ENCODE measurements at regions not wholly inside any gene's neighbourhood (a gene's known extent, or its start where the extent isn't known, plus 50 kb on each side); places are given as distances from the start of the nearest gene placed in this dataset.

DNA sequence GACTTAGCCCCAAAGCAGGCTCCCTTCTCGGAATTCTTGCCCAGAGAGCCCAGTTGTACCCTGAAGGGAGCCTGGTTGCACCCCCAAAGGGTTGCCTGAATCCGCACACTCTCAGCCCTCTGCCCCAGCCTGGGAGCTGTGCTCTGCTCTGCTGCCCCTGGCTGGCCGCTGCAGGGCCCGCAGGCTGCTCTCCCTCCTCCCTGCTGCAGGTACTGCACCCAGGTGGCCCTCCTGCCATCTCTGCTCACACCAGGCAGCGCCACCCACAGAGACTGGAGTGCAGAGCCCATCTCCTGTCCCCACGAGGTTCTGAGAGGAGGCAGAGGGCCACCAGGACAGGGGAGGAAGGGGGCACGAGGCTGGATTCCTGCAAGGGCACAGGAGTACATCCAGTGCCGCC, 134.2 kb upstream of the NSMCE3 start:
- TF ChIP-seq, protein P1, sequence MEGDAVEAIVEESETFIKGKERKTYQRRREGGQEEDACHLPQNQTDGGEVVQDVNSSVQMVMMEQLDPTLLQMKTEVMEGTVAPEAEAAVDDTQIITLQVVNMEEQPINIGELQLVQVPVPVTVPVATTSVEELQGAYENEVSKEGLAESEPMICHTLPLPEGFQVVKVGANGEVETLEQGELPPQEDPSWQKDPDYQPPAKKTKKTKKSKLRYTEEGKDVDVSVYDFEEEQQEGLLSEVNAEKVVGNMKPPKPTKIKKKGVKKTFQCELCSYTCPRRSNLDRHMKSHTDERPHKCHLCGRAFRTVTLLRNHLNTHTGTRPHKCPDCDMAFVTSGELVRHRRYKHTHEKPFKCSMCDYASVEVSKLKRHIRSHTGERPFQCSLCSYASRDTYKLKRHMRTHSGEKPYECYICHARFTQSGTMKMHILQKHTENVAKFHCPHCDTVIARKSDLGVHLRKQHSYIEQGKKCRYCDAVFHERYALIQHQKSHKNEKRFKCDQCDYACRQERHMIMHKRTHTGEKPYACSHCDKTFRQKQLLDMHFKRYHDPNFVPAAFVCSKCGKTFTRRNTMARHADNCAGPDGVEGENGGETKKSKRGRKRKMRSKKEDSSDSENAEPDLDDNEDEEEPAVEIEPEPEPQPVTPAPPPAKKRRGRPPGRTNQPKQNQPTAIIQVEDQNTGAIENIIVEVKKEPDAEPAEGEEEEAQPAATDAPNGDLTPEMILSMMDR (IDR thresholded peaks at IDR 0.05; ENCODE audit: low read length, missing control alignments): no peak
- H3K4me3 ChIP-seq (replicated peaks; ENCODE audit: low read depth, low read length): no peak overlapping the region
- no peak for DNase-seq (ENCODE audit: low read depth)

DNA sequence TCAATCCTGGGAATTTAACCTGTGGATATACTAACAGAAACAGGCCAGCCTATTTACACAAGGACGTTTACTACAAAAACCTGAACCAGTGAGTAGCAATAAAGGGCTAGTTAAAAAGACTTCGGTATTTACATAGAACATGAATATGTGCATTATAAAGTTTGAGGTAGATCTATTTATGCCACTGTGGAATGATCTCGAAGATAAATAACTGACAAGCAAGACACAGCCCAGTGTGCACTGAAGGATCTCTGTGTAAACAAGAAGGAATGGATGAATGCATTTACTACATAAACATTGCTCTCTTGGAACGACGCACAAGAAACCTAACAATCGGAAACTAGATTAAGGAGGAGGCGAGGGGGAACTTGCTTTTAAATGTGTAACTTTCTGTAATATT, 132.0 kb upstream of the NSMCE3 start:
- no peak for DNase-seq (ENCODE audit: low read depth)
- TF ChIP-seq, protein P1 (IDR thresholded peaks at IDR 0.05; ENCODE audit: low read length, missing control alignments): no peak
- H3K4me3 ChIP-seq (replicated peaks; ENCODE audit: low read depth, low read length): no peak overlapping the region

DNA sequence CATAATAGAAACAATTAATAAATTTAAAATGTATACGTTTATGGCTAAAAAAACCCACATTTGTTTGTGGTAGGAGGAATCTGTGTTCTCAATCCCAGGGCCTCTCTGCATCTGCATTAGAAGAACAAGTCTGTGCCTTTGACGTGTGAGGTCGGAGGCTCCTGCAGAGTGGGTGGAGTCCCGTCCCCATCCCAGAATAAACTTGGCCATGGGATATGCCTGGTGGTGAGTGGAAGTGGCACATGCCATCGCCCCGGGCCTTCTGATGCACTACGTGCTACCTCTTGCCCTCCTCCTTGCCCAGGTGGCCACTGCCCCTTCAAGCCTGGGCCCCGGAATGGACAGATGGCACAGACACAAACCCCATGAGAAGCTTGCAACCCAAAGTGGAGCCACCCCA, 131.1 kb upstream of the NSMCE3 start:
- H3K4me3 ChIP-seq (replicated peaks; ENCODE audit: low read depth, low read length): no peak overlapping the region
- DNase-seq (ENCODE audit: low read depth): no peak
- TF ChIP-seq, protein P1 (IDR thresholded peaks at IDR 0.05; ENCODE audit: low read length, missing control alignments): no peak

DNA sequence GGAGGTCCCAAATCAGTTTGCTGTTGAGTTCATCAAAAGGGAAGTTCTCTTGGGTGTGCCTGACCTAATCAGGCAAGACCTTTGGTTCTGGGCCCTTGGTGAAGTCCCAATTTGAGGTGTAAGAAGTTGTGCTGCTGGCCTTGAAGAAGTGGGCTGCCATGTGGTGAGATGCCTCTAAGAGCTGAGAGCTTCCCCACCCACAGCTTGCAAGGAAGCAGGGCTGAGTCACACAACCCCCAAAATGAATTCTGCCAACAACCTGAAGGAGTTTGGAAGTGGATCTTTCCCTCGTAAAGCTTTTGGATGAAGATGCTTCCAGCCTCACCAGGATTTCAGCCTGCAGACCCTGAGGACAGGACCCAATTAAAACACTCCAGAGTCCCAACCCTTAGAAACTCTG, 129.3 kb upstream of the NSMCE3 start:
- no peak for DNase-seq (ENCODE audit: low read depth)
- TF ChIP-seq, protein P1 (IDR thresholded peaks at IDR 0.05; ENCODE audit: low read length, missing control alignments): no peak
- no peak overlapping the region for H3K4me3 ChIP-seq (replicated peaks; ENCODE audit: low read depth, low read length)

DNA sequence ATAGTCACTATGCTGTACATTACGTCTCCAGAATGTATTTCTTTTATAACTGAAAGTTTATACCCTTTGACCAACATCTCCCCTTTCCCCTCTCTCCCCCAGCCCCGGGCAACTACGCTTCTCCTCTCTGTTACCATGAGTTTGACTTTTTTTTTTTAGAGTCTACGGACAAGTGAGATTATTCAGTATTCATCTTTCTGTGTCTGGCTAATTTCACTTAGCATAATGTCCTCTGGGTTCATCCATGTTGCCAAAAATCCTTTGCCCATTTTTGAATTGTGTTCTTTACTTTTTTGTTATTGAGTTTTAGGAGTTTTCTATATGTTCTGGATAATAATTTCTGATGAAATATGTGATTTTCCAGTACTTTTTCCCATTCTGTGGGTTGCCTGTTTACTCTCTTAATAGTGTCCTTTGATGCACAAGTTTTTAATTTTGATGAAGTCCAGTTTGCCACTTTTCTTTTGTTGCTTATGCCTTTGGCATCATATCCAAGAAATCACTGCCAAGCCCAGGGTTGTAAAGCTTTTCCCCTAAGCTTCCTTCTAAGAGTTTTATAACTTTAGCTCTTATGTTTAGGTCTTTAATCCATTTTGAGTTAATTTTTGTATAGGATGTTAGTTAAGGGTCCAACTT, 126.7 kb upstream of the NSMCE3 start:
- DNase-seq (ENCODE audit: low read depth): no peak
- H3K4me3 ChIP-seq (replicated peaks; ENCODE audit: low read depth, low read length): no peak overlapping the region
- TF ChIP-seq, protein P1 (IDR thresholded peaks at IDR 0.05; ENCODE audit: low read length, missing control alignments): no peak

DNA sequence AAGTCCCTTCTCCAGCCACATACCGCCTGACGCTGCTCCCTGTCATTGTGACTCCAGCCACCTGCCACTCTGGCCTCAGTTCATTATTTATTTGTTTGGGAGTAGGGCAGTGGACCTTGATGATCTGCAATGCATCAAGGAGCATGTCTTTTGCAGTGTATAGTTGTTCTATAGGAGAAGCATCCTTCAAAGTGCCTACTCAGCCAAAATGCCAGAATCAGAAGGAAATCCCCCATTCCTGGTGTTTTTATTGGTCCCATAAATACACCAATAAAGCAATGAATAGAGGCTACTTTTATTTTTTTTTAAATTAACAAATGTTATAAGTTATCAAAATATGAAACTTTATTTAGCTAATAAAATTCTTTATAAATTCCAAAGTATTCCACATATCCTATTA, 123.8 kb upstream of the NSMCE3 start:
- TF ChIP-seq, protein P1 (IDR thresholded peaks at IDR 0.05; ENCODE audit: low read length, missing control alignments): no peak
- DNase-seq (ENCODE audit: low read depth): no peak
- no peak overlapping the region for H3K4me3 ChIP-seq (replicated peaks; ENCODE audit: low read depth, low read length)

DNA sequence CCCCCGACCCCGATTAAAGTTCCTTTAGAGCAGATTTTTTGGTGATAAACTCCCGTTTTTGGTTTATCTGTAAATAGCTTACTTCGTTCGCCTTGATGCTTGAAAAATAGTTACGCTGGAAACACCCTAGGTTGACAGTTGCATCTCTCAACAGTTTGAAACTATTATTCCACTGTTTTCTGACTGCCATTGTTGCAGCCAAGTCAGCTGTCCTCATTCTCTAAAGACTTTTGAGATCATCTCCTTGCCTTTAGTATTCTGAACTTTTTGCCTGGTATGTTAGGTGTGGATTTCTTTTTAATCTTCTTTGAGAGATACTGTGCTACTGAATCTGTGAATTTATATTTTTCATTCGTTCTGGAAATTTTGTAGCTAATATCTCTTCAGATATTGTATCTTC, 122.7 kb upstream of the NSMCE3 start:
- TF ChIP-seq, protein P1 (IDR thresholded peaks at IDR 0.05; ENCODE audit: low read length, missing control alignments): no peak
- no peak overlapping the region for H3K4me3 ChIP-seq (replicated peaks; ENCODE audit: low read depth, low read length)
- DNase-seq (ENCODE audit: low read depth): no peak

All from fibroblast of pulmonary artery (primary cell).